ENCODE measurements at regions not wholly inside any gene's neighbourhood (a gene's known extent, or its start where the extent isn't known, plus 50 kb on each side); places are given as distances from the start of the nearest gene placed in this dataset.

DNA sequence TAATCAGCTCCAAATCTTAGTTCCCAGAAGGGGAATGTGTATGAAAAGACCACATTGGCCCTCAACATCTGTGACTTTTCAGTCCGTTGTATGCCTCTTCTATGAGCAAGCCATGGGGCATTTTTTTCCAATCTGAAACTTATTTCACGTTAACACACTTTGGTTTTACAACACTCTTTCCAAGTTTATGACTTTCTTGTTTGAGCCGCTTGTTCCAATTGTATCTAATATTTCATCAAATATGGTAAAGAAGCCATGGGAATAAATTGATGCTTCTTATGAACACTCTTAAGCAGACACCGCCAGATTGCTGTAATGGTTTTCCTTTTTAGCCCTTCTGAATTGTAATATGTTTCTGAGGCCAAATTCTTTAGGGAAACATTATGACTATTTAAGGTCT is 359.9 kb downstream of the HLX start:
- TF ChIP-seq, protein P1, sequence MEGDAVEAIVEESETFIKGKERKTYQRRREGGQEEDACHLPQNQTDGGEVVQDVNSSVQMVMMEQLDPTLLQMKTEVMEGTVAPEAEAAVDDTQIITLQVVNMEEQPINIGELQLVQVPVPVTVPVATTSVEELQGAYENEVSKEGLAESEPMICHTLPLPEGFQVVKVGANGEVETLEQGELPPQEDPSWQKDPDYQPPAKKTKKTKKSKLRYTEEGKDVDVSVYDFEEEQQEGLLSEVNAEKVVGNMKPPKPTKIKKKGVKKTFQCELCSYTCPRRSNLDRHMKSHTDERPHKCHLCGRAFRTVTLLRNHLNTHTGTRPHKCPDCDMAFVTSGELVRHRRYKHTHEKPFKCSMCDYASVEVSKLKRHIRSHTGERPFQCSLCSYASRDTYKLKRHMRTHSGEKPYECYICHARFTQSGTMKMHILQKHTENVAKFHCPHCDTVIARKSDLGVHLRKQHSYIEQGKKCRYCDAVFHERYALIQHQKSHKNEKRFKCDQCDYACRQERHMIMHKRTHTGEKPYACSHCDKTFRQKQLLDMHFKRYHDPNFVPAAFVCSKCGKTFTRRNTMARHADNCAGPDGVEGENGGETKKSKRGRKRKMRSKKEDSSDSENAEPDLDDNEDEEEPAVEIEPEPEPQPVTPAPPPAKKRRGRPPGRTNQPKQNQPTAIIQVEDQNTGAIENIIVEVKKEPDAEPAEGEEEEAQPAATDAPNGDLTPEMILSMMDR (IDR thresholded peaks at IDR 0.05): no peak
- TF ChIP-seq SMC3 (IDR thresholded peaks at IDR 0.05; ENCODE audit: low read depth, low read length): no peak
- TF ChIP-seq TAF1 (IDR thresholded peaks at IDR 0.05; ENCODE audit: borderline replicate concordance, low read depth, low read length): no peak
